SIG-M5 treated with dmso at 0.1 percent for 504 hours (cell line): ENCODE measurements at regions not wholly inside any gene's neighbourhood (a gene's known extent, or its start where the extent isn't known, plus 50 kb on each side); places are given as distances from the start of the nearest gene placed in this dataset.
"Not testable (repeated sequence)": the region's sequence is repeated elsewhere in the genome, so short reads cannot be mapped to it uniquely, and the experiment has no call there.

Experiments used
- DNase-seq: peaks from one replicate; lab custom pipeline; 2025; ENCODE audit not compliant: unreplicated experiment; lab: John Stamatoyannopoulos, UW

GRCh38 chr2:8490166-8490721 lies 191.6 kb upstream of the ID2 start:
- no peak for DNase-seq

- DNase-seq = no peak
These were observed 190.4 kb upstream of the ID2 start for GRCh38 chr2:8491296-8492027.

GRCh38 chr2:8494151-8494550 lies 187.7 kb upstream of the ID2 start:
- DNase-seq = no peak

GRCh38 chr2:8494589-8494988 lies 187.3 kb upstream of the ID2 start:
- no peak for DNase-seq

GRCh38 chr2:8495189-8495989 lies 186.5 kb upstream of the ID2 start:
- DNase-seq = no peak

GRCh38 chr2:8496079-8496478 lies 185.8 kb upstream of the ID2 start:
- no peak for DNase-seq

- no peak for DNase-seq
These were observed 185.2 kb upstream of the ID2 start for GRCh38 chr2:8496617-8497016.

- DNase-seq = no peak
These were observed 182.9 kb upstream of the ID2 start for GRCh38 chr2:8498994-8499393.

- DNase-seq = peak; percentile 26
These were observed 181.5 kb upstream of the ID2 start for GRCh38 chr2:8500124-8501054.

- DNase-seq = peak; percentile 13
These were observed 180.7 kb upstream of the ID2 start for GRCh38 chr2:8501061-8501720.

- DNase-seq = no peak
These were observed 179.5 kb upstream of the ID2 start for GRCh38 chr2:8502316-8502715.

- DNase-seq = no peak
These were observed 176.4 kb upstream of the ID2 start for GRCh38 chr2:8505311-8505920.

GRCh38 chr2:8506746-8507145 lies 175.1 kb upstream of the ID2 start:
- DNase-seq = no peak

- DNase-seq = no peak
These were observed 173.1 kb upstream of the ID2 start for GRCh38 chr2:8508766-8509165.

GRCh38 chr2:8509621-8510020 lies 172.2 kb upstream of the ID2 start:
- no peak for DNase-seq

- not testable (repeated sequence) for DNase-seq
These were observed 171.8 kb upstream of the ID2 start for GRCh38 chr2:8510055-8510454.

- DNase-seq = no peak
These were observed 171.3 kb upstream of the ID2 start for GRCh38 chr2:8510519-8510918.

GRCh38 chr2:8511868-8512612 lies 169.8 kb upstream of the ID2 start:
- no peak for DNase-seq

- no peak for DNase-seq
These were observed 168.1 kb upstream of the ID2 start for GRCh38 chr2:8513601-8514273.
